ENCODE measurements at regions not wholly inside any gene's neighbourhood (a gene's known extent, or its start where the extent isn't known, plus 50 kb on each side); places are given as distances from the start of the nearest gene placed in this dataset.

- no peak for DNase-seq
Observed at GRCh38 chr2:163822033-163822432, 86.2 kb upstream of the FIGN start.

GRCh38 chr2:163812926-163813520 is 77.2 kb upstream of the FIGN start:
- DNase-seq: no peak

- no peak for DNase-seq
Observed at GRCh38 chr2:163808406-163808805, 72.6 kb upstream of the FIGN start.

GRCh38 chr2:163802284-163802683 is 66.5 kb upstream of the FIGN start:
- no peak for DNase-seq

- DNase-seq: no peak
Observed at GRCh38 chr2:163801486-163801885, 65.7 kb upstream of the FIGN start.

- peak; percentile 57 for DNase-seq
Observed at GRCh38 chr2:163800951-163801381, 65.2 kb upstream of the FIGN start.

GRCh38 chr2:163799807-163800206 is 64.0 kb upstream of the FIGN start:
- no peak for DNase-seq

GRCh38 chr2:163794635-163795034 is 58.8 kb upstream of the FIGN start:
- no peak for DNase-seq
